CD1c-positive myeloid dendritic cell (primary cell): ENCODE measurements at regions not wholly inside any gene's neighbourhood (a gene's known extent, or its start where the extent isn't known, plus 50 kb on each side); places are given as distances from the start of the nearest gene placed in this dataset.
"Not testable (repeated sequence)": the region's sequence is repeated elsewhere in the genome, so short reads cannot be mapped to it uniquely, and the experiment has no call there.

Source experiments
- DNase-seq: peaks from one replicate; pipeline ENCODE4 v3.0.0-alpha.2; 2016; ENCODE audit errors: extremely low spot score

GRCh38 chr20:23151885-23152284 is 65.8 kb upstream of the CD93 start:
- DNase-seq = no peak

GRCh38 chr20:23151008-23151703 is 65.0 kb upstream of the CD93 start:
- DNase-seq = no peak

DNA sequence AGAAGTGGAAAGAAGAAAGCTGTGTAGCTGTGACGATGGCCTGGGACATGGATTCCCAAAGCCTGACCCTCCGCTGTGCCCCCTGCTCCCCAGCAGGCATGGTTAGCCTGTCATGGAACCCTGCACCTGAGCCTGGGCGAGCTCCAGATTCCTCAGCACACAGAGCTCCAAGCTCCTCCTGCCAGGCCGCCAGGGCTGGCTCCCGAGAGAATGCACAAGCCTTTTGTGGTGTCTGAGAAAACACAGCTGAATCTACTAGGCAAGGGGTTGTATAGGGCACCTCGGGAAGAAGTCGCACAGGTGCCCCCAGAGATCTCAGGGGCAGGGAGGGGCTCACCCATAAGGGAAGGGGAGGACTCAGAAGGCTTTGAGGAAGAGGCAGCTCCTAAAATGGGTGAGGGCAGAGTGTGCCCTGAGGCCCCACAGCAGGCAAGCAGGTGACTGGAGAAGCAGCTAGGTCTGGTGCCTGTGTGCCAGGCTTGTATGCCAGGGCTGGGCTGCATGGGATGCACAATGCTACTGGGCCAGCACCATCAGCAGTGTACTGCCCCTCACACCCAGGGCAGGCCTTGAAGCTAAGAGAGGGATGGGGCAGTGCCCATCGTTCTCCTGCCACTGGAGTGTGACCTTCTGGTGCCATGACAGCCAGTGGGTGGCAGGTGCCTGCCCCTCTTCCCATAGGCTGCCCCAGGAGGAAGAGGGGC is 64.3 kb upstream of the CD93 start:
- no peak for DNase-seq

DNA sequence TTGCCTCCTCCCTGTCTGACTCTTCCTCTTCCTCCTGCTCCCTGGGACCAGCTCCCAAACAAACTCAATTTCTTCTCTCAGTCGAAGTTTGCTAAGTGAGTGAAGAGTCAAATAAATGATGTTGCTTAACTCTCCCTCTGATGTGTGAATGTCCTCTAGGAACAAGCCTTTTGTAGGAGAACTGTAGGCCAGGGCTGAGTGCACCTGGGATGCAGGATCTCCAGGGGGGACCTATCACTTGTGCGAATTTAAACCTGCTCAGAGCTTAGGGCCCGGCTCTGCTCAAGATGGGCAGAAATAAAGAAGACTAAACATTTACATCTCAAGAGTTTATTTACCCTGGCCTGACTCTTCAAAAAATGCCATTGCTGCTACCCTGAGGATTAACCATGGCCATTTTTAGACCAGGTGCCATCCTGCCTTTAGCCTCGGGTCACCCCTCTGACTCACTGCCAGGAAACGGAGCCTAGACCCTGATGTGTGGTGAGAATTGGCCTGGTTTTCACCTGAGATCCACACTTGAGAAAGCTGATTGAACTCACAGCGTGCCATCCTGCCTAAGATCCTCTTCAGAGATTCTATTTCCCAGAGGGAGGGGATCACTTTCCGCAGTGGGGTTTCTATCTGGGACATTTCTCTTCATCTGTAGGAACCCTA is 63.6 kb upstream of the CD93 start:
- no peak for DNase-seq

GRCh38 chr20:23148731-23149570 is 62.8 kb upstream of the CD93 start:
- no peak for DNase-seq

DNA sequence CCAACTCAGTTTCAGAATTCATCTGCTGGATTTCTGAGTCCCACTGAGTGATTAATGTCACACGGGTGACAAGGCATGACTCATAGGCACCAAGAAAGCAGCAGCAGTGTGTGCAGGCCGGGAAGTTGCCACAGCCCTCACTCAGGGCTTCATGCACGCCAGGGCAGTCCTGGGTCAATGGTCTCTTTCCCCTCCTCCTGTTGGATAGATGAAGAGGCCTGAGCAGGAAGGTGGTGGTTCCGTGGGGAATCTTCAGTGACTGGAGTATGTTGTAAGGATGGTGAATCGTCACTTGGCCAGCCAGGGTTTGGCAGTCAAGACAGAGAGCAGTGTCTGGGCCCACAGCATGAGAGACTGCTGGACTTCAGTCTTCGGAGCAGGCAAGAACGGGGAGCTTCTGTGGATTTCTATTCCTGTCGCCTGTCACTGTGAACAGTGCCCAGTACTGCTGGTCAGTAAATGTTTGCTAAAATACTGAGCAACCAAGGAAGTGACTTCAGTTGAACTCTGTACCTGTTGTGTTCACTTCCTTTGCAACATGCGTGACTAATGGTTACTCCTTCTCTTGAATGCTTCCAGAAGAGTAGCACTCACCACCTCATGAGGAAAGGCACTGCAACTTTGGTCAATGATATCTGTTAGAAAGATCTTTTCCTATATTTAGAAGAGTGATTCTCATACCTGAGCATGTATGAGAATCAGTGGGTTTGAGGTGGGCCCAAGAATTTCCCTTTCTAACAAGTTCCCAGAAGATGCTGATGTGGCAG is 62.0 kb upstream of the CD93 start:
- peak; percentile 94 for DNase-seq

DNA sequence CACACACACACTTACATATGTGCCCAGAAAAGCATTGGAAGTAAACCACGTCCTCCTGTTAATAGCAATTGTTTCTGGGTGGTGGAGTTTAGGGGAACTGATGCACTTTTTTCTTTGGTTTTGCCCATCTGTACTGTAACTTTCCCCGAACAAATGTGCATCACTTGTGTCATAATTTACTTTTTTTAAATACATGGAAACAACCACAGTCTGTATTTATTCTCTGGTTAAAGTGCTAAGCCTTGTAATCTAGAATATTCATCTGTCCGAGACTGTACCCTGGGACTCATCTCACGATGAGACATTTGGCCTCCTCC is 61.5 kb upstream of the CD93 start:
- DNase-seq = no peak

DNA sequence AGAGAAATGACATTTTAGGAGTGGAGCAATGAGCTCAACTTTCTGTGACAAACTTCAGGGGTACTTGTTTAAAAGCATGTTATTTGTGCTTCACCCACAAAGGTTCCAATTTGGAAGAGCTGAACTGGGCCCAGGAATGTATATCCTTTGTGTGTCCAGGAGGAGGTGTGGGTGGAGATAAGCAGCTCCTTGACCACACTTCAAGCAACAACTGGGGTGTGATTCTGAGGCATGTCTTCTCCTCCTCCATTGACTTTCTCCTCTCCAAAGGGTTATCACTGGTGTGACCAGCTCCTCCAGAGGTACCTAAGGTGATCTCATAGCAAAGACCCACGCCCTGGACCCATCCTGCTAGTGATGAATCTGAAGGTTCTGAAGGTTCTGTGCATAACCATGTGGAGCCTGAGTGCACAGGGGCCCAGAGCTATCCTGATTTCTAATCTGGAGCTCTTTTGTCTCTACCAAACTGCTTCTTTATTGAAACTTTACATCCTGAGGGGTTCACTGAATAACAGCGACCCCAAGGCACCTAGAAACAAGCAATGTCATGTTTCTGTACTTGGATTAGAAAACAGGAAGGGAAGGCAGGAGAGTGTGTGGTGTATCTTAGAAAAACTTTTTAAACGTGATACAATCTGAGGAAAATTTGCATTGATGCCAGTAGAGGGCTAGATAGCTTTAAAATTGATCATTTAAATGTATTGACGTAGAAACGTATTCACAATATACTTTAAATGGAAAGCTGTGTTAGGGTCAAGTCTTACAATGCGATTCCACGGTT is 60.9 kb upstream of the CD93 start:
- no peak for DNase-seq

GRCh38 chr20:23146181-23146580 is 60.1 kb upstream of the CD93 start:
- no peak for DNase-seq

- peak; percentile 77 for DNase-seq
Observed at GRCh38 chr20:23145281-23145700, 59.2 kb upstream of the CD93 start.

DNA sequence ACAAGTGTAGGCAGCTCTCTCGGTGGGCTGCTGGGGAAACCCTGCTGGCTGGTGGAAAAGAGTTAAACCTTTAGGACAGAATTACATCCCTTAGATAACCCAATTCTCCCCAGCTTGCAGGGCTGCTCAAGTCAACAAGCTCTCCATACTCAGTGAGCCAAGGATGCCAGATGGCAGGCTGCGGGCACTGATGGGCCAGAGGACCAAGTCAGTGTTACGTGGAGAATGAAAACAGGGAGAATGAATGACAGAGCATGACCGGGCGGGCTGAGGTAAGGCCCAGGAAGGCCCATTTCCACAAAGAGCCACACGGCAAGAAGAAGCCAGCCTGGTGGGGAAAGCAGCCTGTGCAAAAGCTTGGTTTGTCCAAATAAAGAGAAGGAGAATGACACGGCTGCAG is 58.7 kb upstream of the CD93 start:
- DNase-seq = no peak

DNA sequence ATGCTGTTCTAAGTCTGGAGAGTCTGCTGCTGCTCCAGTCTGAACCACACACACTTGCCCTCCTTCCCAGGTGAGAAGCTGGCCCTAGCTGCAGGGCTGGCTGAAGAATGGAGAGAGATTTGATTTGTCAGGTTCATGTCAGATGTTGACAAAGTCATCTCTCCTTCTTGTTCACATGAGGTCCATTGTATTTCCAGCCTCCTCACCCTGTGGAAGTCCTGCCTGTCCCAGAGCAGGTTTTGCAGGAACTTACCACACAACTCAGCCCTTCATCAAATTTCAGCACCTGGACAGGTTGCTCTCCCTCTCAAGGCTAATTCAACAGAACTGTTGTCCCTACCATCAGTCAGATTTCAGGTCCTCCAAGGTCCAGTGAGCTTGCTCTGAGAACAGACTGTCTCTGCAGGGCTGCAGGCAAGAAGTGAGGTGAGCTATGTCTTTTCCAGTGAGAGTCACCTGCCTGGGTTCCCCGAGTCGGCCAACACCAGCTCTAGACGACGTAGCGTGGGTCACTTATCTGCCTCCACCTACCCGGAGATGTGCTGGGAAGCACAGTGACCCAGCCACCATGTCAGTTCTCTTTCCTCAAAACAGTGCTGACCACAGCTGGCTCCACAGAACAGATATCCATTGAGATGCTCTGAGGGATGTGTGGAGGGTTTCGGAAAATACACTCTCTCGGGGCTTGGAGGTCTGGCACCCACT is 58.0 kb upstream of the CD93 start:
- no peak for DNase-seq

- DNase-seq = peak; percentile 92
Observed at GRCh38 chr20:23143098-23143497, 57.0 kb upstream of the CD93 start.

- peak; percentile 91 for DNase-seq
Observed at GRCh38 chr20:23142162-23143050, 56.3 kb upstream of the CD93 start.

DNA sequence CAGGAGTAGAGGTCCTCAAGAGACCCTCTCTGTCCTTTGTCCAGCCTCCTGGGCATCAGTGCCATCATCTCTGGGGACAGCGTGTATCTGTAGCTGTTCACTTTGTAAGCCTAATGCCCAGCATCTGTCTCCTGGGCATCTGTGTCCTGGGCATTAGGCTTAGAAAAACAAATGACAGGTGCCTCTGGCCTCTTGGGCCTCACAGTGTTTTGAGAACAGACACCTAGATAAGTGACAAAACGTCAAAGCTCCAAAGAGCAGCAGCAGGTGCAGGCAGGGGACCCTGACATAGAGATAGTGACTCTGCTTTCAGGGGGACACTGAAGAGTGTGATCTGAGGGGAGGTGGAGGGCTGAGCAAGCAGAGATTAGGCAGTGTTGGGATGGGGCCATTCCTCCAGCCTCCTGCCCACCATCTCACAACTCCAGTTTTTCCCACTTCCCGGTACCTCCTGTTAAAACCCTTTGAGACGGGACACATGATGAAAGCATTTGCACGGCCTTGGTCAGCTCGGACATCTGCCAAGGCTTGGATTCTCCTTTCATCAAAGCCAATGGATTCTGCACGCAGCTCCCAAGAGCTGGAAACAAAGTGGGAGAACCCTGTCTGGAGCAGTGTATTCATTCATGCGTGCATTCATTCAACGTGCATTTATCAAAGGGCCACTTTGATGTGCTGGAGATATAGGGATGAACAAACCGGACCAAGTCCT is 55.5 kb upstream of the CD93 start:
- no peak for DNase-seq

GRCh38 chr20:23140991-23141390 is 54.9 kb upstream of the CD93 start:
- peak; percentile 67 for DNase-seq

DNA sequence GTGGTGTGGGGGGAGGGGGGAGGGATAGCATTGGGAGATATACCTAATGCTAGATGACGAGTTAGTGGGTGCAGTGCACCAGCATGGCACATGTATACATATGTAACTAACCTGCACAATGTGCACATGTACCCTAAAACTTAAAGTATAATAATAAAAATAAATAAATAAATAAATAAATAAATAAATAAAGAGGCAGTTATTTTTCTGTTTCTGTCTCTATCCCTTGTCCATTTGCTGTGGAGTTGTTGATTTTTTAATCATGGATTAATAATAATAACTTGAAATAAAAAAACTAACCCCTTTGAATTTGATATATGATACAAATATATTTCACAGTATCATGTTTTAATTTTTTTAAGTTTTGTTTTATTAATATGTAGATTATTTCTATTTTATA is 53.9 kb upstream of the CD93 start:
- DNase-seq = not testable (repeated sequence)

DNA sequence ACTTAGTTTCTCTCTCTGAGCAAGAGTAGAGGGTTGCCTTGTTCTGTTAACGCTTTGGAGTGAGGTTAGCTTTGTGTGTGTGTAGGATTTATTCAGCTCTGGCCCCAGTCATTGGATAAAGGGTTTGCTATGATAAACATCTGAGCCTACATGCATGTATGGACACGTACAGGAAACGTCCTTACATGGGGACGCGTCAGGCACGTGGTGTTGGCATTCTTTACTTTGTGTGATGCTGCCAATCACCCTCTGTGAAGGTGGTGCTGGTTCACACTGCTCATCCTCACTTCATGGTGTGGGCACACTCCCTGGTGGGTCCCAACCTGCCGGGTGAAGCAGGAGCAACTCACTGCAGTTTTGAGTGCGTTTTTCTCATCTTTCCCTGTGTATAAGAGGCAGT is 53.4 kb upstream of the CD93 start:
- DNase-seq = no peak
